ENCODE measurements at regions not wholly inside any gene's neighbourhood (a gene's known extent, or its start where the extent isn't known, plus 50 kb on each side); places are given as distances from the start of the nearest gene placed in this dataset.
A peak's percentile ranks its signal among the peaks of the same experiment; 100 is the strongest.

DNA sequence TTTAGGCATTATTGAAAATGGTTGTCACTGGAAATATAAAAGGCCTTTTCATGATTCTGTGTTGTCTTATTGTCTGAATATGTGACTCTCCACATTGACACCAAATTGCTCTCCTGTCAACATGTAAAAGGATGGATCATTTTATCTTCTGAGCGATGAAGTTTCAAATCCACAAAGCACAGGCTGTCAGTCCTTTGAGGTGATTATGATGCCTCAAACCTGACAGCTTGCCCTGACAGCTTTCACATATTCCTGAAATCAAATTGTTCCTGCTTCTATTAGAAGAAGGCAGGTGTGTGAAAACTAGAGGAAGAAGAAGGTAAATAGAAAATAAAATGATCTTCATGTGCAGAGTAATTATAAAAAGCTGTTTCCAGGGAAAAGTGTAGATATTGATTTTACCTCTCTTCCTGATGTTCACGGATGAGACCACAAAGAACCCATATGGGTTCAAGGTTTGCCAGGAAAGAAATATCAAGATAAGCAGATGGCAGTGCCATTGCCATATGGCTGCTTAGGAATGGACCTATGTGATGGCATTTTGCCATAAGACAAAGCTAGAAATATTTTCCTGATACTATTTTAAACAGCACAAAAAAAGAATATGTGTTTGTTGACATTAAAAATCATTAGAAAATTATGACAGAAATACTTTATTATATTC lies 1006.3 kb upstream of the AGA start:
- no peak for DNase-seq

DNA sequence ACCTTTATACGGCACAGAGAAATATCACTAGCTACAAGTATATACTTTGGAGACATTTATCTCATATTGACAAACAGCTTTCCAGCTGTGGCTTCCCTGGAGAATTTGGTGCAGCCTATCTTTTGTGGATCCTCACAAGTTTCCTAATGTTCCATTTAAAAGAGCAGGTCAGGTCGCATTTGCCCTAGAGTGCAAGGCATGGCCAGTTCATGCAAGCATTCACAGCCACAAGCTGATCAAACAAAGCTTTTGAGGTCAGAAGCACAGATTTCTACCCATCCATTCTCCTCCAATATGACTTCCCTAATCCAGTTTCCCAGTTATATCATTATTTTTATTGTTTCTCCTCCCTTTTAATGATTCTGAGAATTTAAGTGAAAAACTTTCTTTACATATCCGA lies 1008.4 kb upstream of the AGA start:
- no peak for DNase-seq

DNA sequence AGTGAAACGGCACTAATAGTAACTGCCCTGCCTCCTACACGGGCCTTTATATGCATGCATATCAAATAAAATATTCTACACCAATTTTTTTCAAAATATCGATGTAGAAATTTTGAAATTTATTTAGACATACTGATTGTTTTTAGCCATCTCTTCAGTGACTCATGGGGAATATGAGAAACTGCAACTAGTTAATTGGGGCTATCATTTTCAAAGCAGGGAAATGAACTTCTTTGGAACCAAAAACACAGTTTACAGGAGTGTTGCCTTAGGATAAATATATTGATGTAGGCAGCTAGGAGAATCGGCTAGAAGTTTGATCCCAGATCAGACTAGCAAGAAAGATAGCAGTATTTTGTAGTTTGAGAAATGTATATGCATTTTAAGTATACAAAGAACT lies 1010.8 kb upstream of the AGA start:
- DNase-seq: no peak

DNA sequence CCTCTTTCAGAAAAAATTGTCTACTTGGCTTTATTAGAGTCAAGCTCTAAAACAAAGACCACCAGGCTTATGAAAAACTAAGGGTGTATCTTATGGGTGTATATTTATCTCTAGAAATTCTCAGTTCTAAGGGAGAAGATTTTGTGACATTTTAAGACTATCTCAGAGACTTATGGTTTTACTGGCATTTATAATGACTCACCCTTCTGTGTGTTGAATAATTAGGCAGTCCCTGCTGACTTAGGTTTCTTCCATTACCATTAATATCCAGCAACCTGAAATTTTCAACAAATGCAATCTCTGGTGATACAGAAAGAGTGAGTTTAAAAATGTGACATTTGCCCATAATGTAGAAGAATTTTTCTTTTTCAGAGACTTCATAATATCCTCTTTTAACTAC lies 1015.0 kb upstream of the AGA start:
- no peak for DNase-seq

DNA sequence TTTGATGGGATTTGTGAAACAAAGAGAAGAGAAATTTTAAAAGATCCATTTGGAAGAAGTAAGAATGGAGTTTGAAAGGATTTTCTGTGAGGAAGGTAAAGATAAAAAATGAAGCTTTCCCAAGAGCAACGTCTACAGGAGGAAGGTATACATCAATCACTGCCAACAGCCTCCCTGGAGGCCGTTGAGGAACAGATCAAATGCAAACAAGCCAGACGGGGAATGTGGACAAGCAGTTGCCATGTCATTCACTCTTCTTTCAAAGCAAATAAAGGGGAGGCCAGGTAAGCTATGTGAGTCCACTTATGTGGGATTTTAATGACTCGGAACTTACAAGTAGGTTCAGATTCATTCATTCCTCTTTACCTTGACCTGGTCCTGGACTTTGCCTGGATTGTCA lies 1020.5 kb upstream of the AGA start:
- no peak for DNase-seq

DNA sequence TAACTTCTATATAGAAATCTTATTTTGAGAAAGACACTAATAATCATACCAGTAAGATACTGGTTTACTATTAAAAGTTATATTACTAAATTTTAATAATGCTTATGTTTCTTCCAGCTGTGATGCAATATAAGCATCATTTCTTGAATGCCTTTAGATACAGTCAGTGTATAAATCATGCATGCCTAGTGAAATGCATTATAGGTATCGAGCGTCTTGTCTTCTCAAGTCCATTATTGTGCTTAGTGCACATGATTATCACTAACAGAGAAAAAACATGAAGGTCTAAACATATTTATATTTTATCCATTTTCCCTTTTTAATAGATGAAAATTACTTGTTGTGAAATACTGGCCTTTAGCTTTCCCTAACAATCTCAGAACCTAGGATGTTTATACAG lies 1021.5 kb upstream of the AGA start:
- DNase-seq: no peak

DNA sequence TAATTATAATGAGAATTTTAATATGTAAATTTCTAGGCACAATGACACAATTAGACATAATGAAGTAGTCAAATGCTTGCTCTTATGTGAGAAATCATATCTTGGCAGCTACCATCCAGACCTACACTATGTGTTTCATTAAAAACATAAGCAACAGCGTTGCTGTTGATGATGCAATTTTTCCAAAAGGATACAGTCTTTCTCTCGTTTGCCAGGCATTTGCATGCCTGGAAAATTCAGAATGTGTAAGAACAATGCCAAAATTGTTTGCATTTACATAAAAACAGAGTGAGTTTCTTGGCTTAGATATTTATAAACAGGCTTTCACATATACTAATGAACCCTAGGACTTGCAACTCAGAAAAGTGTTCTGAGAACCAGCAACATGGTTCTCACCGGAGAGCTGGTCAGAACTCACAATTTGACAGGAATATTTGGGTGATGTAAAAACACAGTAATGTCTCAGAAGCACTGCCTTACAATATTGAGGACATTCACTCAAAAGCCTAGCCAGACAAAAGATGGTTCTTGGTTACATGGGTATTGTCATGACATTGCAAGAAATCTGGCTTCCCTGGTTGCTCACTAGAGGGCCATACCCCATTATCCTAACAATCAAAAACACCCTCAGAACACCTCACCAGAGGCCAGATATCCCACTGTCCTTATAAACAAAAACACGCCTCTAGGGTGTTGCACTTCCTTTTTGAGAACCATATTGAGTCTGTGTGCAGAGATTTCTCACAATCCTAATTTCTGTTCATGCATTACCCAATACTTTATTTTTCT lies 1029.0 kb upstream of the AGA start:
- no peak for DNase-seq

DNA sequence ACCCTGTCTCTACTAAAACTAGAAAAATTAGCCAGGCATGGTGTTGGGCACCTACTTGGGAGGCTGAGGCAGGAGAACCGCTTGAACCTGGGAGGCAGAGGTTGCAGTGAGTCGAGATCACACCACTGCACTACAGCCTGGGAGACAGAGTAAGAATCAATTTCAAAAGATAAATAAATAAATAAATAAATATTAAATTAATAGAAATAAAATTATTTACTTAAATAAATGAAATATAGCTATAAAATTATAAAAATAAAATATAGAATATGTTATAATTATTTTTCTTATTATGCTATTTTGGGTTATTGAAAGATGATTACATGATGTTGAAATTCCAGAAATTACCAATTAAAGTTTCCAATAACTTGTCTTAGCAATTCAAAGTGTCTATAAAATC lies 1029.8 kb upstream of the AGA start:
- no peak for DNase-seq

DNA sequence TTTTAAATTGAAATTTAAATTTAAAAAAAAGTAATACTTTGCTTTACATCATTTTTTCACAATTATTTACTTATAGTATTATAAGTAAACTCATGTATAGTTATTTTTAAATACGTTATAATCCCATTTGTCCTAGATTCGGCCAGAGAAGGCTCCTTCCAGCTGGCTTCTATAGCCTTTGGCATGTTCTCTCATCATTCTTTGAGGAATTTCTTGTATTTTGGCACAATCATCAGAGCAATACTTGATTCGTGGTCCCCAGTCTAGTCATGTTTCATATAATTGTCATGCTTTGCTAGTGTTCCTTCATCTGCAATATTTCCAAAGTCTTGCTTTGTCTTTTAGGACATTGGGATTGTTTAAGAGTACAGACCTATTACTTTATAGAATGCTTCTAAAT lies 1037.9 kb upstream of the AGA start:
- no peak for DNase-seq

DNA sequence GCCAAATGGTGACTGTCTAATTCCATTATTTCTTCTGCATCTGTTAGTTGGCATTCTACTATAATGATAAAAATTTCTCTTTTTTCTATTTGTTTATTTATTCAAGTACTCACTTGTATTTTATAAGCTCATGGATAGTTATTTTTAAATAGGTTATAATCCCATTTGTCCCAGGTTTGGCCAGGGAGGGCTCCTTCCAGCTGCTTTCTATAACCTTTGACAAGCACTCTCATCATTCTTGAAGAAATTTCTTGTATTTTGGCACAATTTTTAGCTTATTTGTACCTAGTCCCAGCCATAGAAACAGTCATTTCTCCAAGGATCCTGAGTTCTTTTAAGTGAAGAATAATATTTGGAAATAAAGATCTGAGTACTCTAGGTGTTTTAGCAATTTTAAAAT lies 1038.6 kb upstream of the AGA start:
- DNase-seq: no peak

DNA sequence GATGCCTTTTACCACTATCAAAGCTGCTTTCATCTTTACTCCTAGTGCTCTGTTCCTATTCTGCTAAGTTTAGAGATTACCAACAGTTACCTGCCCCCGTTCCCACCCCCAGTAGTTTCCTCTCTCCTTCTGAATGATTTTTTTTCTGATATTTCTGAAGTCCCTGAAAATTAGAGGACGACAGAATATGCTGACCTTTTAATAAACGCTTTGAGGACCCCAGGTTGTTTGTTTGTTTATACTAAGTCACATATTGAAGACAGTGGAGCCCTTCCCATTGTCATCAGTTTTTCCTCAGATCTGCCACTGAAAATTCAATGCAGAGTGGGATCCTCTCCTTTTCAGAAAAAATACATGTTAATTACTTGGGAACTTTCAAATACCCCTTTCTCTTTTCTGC lies 1039.3 kb upstream of the AGA start:
- DNase-seq: no peak

DNA sequence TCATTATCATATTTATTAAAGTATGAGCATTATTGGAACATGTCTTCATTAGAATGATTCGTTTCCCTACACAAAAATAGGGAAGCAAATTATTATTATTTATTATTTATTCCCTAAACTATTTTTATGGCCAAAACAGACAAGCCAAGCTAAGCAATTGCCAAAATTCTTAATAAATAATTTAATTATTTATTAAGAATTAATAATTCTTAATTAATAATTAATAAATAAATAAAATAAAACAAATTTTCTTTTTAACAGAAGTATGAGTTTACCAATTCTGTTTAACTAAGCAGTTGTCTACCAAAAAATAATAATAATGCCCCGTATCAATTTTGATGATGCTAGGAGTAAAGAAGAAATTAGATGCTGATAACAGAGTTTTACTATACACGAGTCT lies 1080.8 kb upstream of the AGA start:
- DNase-seq: no peak

DNA sequence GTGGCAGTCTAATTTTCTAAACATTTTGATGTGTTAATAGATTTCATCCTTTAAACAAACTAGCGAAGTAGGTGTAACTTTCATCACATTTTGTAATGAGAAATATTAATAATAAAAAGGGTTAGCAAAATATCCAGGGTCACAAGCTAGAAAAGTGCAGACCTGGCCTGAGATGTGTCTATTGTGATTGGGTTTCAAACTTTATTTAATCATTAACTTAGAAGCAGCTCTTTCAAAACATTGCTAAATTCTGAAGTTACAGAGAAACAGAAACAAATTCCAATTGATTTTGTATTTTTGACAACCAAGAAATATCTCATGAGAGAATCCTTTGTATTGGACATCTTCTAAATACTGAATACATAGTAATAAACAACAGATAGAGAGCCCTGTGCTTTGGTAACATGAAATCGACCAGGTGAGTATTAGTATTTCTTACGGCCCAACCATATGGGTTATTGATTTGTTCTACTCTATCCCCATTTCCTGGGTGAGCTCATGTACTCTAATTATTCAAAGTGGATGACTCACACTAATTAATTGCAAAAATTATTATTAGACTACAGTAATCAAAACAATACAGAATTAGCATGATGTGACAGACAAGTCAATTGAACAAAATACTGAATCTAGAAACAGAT lies 1093.8 kb upstream of the AGA start:
- DNase-seq: no peak

DNA sequence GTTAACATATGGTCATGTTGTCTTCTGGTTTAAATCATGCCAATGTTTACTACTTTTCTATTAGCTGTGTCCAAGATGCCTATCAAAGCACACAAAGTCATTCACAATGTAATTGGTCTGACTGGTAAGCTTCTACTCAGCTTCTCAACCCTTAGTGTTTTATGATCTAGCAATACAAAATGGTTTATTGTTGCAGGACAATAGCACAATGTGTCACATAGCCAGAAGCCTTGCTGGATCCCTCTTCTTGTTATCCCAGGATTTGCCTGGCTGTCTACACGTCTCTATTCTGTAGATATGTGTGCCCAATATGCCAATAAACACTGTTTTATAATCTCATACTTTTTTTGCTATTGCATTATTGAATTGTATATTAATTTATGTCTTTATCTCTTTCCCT lies 1111.0 kb upstream of the AGA start:
- DNase-seq: no peak

DNA sequence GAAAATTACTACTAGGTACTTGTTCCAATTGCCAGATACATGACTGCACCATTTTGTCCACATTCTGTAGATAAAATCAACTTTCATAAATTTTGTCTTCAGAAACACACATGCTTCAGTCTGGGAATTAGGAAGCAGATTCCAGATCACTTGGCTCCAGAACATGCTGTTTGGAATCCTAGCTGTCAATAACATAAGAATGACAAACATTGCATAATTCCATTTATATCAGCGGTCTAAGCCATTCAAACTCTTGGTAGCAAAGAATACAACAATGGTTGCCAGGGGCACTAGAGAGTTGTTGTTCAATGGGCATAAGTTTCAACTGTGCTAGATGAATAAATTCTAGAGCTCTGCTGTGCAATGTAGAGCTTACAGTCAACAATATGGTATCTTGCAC lies 1112.1 kb upstream of the AGA start:
- no peak for DNase-seq

DNA sequence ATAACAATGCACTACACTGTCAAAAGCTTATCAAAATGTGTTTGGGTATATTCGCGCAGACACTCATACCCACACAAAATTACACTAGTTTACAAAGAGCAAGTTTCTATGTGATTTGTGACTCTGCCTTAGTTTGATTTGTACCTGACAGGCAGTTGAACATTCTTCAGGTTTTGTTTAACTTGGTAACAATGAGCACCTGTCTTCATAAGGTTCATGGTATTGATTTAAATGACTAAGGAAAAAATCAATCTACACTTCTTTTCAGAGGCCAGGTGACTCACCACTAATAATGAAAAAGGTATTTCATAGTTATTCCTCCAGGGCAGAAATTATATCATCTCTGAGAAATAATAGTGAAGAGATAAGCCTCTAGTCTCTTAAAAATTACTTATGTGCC lies 1114.6 kb upstream of the AGA start:
- DNase-seq: no peak

DNA sequence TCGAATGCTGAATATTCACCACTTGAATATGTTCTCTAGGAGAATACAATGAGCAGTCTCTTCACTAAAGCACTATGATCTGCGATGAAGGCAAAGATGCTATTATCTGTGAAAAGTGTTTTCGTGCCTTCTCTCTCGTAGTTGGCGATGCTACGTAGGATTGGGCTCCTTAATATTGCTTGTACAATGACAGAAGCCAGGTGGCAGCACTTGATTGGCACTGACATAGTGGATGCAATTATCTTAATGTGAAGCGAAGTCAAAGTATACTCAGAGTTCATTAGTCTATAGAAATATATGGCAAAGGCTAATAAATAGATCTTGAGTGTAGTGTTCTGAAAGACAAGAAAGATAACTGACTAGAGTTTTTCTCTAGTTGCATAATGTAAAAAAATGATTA lies 1135.7 kb upstream of the AGA start:
- no peak for DNase-seq

DNA sequence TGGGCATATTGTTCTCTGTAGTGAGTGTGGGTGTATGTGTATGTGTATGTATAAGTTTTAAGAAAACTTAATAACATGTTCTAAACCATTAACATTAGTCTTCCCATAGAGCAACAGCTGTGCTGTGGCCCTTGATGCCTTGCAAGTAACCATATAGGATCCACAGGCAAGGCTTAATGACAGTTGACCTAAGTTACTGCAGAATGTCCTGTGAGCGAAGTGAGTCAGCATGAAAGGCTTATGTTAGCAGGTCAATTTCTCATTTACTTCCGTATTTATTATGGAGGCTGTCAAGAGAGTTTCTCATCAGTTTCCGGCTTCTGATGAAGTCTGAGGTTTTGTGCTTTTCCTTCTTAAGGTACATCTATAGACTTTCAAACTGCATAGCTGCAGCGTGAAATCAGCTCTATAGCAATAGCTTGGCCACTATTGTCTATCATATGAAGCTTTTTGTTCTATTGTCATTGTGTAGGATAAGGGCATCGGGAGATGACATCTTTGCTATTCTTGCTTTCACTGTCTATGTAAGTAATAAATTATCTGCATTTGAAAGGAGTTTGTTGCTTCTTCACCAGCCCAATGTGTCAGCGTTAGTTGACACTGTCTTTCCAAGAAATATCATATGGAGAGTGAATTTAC lies 1153.4 kb upstream of the AGA start:
- no peak for DNase-seq

DNA sequence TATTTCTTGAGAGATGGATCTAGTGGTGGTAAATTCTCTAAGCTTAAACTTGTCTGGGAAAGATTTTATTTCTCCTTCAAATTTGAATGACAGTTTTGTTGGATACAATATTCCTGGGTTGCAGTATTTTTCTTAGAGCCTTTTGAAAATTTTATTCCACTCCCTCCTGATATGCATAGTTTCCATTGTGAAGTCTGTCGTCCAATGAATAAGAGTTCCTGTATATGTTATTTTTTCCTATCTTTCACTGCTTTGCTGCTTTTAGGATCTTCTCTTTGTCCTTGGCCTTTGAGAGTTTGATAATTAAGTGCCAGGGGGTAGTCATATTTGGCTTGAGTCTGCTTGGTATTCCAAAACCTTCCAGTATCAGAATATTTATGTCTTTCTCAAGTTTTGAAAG lies 1156.4 kb upstream of the AGA start:
- DNase-seq: no peak

DNA sequence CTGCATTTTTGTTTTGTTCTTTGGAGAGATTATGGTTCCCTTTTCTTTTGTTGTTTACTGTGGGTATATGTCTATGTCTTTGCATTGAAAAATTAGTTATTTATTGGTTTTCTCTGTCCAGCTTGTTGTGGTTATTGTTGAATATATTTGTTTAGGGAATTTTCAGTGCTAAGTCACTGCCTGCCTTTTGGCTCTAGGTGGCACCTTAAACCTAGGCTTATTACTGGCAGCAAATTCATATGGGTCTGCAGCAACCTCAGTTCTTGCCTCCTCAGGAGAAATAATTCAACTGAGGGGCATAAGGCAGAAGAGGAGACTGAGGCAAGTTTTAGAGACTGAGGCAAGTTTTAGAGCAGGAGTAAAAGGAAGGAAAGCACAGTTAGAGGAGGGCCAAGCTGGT lies 1157.3 kb upstream of the AGA start:
- no peak for DNase-seq

DNA sequence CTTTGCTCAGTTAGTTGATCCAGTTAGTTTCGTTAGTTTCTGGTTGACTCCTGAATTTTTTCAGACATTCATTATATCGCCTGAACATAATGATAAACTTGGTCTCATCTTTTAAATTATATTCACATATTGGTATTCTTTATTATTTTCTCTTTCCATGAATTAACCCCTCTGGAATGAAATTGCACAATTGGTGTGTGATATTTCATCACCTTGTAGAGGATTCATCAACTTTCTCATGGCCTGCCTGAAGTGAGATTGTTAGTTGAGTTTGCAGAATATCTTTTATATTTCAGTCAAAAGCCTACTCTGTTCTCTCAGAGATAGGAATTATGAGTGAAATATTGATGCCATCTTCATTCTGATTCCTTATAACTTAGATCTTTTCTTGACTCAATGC lies 1160.6 kb upstream of the AGA start:
- peak; percentile 15 for DNase-seq

DNA sequence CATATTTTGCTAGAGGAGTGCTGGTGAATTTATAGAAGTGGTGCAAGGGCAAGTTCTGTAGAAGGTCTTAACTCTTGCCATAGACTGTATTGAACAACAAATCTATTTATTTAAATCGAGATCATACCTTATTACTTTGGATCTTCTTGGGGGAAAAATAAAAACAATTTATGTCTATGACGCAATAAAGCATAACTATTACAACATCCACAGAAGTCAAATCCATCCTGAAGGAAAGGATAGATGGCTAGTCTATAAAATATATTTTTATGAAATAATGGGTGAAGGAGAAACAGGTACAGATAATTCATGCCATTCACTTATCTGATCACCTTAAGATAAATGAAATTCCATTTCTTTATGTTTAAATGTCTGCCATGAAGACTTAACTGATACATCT lies 1168.8 kb upstream of the AGA start:
- DNase-seq: no peak

DNA sequence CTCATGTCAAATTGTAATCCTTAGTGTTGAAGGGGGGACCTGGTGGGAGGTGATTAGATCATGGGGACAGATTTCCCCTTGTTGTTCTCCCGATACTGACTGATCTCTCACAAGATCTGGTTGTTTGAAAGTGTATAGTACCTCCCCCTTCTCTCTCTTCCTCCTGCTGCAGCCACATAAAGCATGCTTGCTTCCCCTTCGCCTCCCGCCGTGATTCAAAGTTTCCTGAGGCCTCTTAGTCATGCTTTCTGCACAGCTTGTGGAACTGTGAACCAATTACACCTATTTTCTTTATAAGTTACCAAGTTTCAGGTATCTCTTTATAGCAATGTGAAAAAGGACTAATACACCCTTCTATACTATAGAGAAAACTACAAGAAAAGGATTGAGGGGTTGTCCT lies 1170.5 kb upstream of the AGA start:
- DNase-seq: no peak

DNA sequence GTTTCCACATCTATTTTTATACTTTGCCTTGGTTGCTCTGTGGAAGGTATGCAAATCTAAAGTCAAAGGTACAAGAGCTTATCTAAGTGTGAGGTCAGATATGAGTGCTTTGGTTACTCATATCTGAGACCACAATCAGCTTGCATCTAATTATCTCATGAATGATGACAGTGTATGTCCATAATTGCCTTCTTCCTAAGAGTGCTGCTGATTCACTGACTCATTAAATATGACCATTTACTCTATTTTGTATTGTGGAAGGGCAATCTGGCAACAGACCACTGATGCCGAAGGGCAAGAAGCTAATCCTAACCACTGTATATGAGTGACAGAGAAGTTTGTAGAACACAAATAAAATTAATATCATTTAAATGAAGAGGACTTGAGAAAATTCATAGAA lies 1190.2 kb upstream of the AGA start:
- DNase-seq: no peak

Measured in fibroblast of skin of right quadriceps (primary cell).